Transverse colon (tissue), 4 donors: ENCODE measurements at regions not wholly inside any gene's neighbourhood (a gene's known extent, or its start where the extent isn't known, plus 50 kb on each side); places are given as distances from the start of the nearest gene placed in this dataset.

Source experiments
- DNase-seq: peaks from one replicate; pipeline ENCODE4 v3.0.0-alpha.2; 2019
- H3K27ac ChIP-seq, 4 donors: fragments of 200-600 bp; sonication (generic); 2 replicates each; pipeline ENCODE4 v1.5.1; 2016 to 2018; ENCODE audit warnings: inconsistent platforms in 4 of 4
- H3K27me3 ChIP-seq: fragments of 200-600 bp; sonication (generic); 2 replicates; pipeline ENCODE4 v1.5.1; 2017; ENCODE audit warnings: inconsistent platforms
- H3K36me3 ChIP-seq, 4 donors: fragments of 200-600 bp; sonication (generic); 2 replicates each; pipeline ENCODE4 v1.5.1; 2017 to 2019; ENCODE audit warnings: inconsistent platforms in 4 of 4
- H3K4me1 ChIP-seq, 4 donors: fragments of 200-600 bp; sonication (generic); 2 replicates each; pipeline ENCODE4 v1.5.1; 2017 to 2020; ENCODE audit warnings: inconsistent platforms in 4 of 4
- H3K4me3 ChIP-seq, 4 donors: fragments of 200-600 bp; sonication (generic); 1 replicate in 1 of 4; 2 replicates in 3 of 4; pipeline versions ENCODE4 v1.5.1 to v1.6.1; 2017 to 2019; ENCODE audit warnings: inconsistent platforms in 4 of 4
- H3K9me3 ChIP-seq, 2 donors: fragments of 200-600 bp; sonication (generic); 2 replicates each; pipeline ENCODE4 v1.5.1; 2017 to 2019; ENCODE audit warnings: inconsistent platforms in 2 of 2
- EP300 ChIP-seq: sonication (generic); formaldehyde crosslinking; IDR thresholded peaks from one replicate; pipeline ENCODE4 v1.6.1; 2017; ENCODE audit warnings: antibody characterized with exemption, low read depth
- POLR2A ChIP-seq: fragments of 450-650 bp; IDR thresholded peaks from one replicate; pipeline ENCODE4 v1.6.1; 2016; ENCODE audit warnings: antibody characterized with exemption, mild to moderate bottlenecking, moderate library complexity
- POLR2AphosphoS5 ChIP-seq, 3 donors: sonication (generic); formaldehyde crosslinking; IDR thresholded peaks; one replicate each; pipeline ENCODE4 v1.6.1; 2016; ENCODE audit warnings: antibody characterized with exemption in 3 of 3
- WGBS, 2 donors: methylation state at CpG; one replicate each; pipeline ENCODE4 v1.1.5; 2018; ENCODE audit warnings: low coverage in 1 of 2; 5-methylcytosine and 5-hydroxymethylcytosine counted together
- in situ Hi-C, 4 donors: fragments of 200-750 bp; cut with MboI; loops; one replicate each; pipeline versions ENCODE4 v1.15.0 to v1.15.1; 2017; ENCODE audit warnings: low sequenced_read_pairs in 3 of 4, low pct_ligation_motif_present in 1 of 4, low pct_unique_long_range_greater_than_20kb in 1 of 4
- intact Hi-C: fragments of 100-400 bp; cut with DNase I; formaldehyde crosslinking; loops from one replicate; pipeline ENCODE4 v1.15.1; 2023; ENCODE audit warnings: low total_unique reads
- TF ChIP-seq, protein P1 (sequence below), 5 experiments: fragments of 200-600 bp in 3 of 5; fragments of 450-650 bp in 2 of 5; sonication (generic) in 3 of 5; IDR thresholded peaks; 1 replicate in 2 of 5; 2 replicates in 3 of 5; pipeline ENCODE4 v1.5.1; 2016 to 2017; ENCODE audit warnings: antibody characterized with exemption in 5 of 5, inconsistent platforms in 3 of 5, mild to moderate bottlenecking in 2 of 5, moderate library complexity in 1 of 5

DNA sequence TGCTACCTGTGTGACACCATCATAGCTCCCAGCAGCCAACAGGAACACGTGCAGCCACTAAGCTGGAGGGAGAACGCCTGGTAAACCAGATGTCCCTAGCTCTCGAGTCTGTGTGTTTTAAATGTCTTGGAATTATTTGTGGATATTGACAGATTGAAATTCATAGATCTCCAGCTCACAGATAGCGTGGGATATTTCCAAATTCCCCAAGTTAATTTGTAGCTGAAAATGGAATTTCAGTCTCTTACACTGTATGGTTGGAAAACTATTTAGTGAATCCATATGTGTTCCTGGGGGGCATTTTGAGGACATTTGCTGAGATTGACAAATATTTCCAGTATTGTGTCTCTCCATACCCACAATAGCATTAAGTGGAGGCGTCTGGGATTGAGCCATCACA lies 618.6 kb upstream of the TMEM132C start:
- DNase-seq = no peak
- WGBS, 2 donors = 73 to 100% methylated on average over 1 to 5 of the region's 5 CpGs

DNA sequence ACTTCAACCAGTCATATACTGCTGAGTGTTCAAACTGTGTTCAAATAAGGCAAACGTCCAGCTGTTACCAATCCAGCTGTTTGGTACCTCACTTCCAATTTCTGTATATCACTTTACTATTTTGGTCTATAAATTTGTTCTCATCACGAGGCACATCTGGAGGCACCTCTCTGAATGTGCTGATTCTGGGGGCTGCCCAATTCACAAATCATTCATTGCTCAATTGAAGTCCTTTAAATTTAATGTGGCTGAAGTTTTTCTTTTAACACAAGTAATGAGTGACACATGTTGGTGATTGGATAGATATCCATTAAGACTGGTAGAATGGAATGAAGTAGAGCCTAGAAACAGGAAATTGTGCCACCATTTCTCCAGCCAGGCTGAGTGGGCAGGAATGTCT lies 617.0 kb upstream of the TMEM132C start:
- intact Hi-C loops = no loop called here
- TF ChIP-seq EP300 = no peak
- TF ChIP-seq, protein P1, sequence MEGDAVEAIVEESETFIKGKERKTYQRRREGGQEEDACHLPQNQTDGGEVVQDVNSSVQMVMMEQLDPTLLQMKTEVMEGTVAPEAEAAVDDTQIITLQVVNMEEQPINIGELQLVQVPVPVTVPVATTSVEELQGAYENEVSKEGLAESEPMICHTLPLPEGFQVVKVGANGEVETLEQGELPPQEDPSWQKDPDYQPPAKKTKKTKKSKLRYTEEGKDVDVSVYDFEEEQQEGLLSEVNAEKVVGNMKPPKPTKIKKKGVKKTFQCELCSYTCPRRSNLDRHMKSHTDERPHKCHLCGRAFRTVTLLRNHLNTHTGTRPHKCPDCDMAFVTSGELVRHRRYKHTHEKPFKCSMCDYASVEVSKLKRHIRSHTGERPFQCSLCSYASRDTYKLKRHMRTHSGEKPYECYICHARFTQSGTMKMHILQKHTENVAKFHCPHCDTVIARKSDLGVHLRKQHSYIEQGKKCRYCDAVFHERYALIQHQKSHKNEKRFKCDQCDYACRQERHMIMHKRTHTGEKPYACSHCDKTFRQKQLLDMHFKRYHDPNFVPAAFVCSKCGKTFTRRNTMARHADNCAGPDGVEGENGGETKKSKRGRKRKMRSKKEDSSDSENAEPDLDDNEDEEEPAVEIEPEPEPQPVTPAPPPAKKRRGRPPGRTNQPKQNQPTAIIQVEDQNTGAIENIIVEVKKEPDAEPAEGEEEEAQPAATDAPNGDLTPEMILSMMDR (IDR thresholded peaks at IDR 0.05) = no peak
- TF ChIP-seq POLR2A = no peak
- TF ChIP-seq POLR2AphosphoS5 (IDR thresholded peaks at IDR 0.05) = no peak

More for the DNA sequence above, 618.6 kb upstream of the TMEM132C start:
- intact Hi-C loops = no loop called here
- Histone ChIP-seq H3K4me1 (no peaks in the 10 kb centered on the region), H3K4me3 (no peak overlapping the region), H3K36me3 (no peaks in the 10 kb centered on the region), H3K9me3 (no peaks in the 10 kb centered on the region), H3K27me3 (no peaks in the 10 kb centered on the region), H3K27ac (no peak overlapping the region)
- in situ Hi-C loops = no loop called here
- no peak for TF ChIP-seq POLR2AphosphoS5 (IDR thresholded peaks at IDR 0.05)
- TF ChIP-seq, protein P1 (IDR thresholded peaks at IDR 0.05) = no peak
- TF ChIP-seq POLR2A = no peak
- no peak for TF ChIP-seq EP300

DNA sequence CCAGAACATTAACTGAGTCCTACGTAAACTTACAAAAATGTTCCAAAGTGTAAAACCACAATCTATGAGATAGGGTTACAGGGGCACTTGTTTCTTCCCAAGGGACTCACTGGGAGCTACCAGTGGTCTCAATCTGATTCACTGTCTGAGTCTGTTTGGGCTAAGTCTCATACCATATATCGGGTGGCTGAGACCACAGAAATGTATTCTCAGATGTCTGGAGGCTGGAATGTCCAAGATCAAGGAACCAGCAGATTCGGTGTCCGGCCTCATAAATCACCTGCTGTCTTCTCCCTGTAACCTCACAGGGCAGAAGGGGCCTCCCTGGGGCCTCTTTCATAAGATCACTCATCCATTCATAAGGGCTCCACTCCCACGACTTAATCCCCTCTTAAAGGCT lies 616.3 kb upstream of the TMEM132C start:
- Histone ChIP-seq H3K4me1 (no peaks in the 10 kb centered on the region), H3K27ac (no peak overlapping the region), H3K27me3 (no peaks in the 10 kb centered on the region), H3K9me3 (no peaks in the 10 kb centered on the region), H3K36me3 (no peaks in the 10 kb centered on the region), H3K4me3 (no peak overlapping the region)
- 73 to 97% methylated on average over 3 to 5 of the region's 5 CpGs for WGBS, 2 donors
- TF ChIP-seq EP300 (no peak), POLR2A (no peak), POLR2AphosphoS5 (IDR thresholded peaks at IDR 0.05) (no peak)
- TF ChIP-seq, protein P1 (IDR thresholded peaks at IDR 0.05) = no peak
- in situ Hi-C loops (no loop called here), intact Hi-C loops (no loop called here)
- DNase-seq = no peak

More for the DNA sequence above, 617.0 kb upstream of the TMEM132C start:
- no peak for DNase-seq
- in situ Hi-C loops = no loop called here
- no peaks in the 10 kb centered on the region for H3K36me3 ChIP-seq
- H3K4me3 ChIP-seq = no peak overlapping the region
- no peaks in the 10 kb centered on the region for H3K27me3 ChIP-seq
- WGBS, 2 donors = 28 to 50% methylated on average over 2 of the region's 2 CpGs
- H3K27ac ChIP-seq = no peak overlapping the region
- H3K9me3 ChIP-seq = no peaks in the 10 kb centered on the region
- no peaks in the 10 kb centered on the region for H3K4me1 ChIP-seq

DNA sequence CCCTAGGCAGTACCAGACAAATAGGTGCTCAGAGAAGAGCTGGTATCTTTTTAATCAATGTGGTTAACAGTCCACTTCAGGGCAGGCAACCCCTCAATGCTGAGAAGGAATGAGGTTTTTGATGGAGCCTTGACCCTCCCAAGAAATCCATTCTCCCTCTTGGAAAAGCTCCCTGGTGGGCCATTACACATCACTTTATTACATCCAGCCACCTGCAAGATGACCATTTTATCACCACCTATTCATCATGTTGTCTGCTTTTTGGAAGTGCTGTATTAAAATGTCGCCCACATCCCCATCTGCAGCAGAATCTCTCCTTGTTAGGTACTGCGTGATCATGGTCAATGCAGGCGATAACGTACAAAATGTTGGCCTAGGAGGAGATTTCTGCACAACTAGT lies 614.7 kb upstream of the TMEM132C start:
- intact Hi-C loops = no loop called here
- DNase-seq = no peak
- 88 to 100% methylated on average over 1 to 4 of the region's 4 CpGs for WGBS, 2 donors
- Histone ChIP-seq H3K4me1 (no peaks in the 10 kb centered on the region), H3K4me3 (no peak overlapping the region), H3K36me3 (no peaks in the 10 kb centered on the region), H3K27ac (no peak overlapping the region), H3K9me3 (no peaks in the 10 kb centered on the region), H3K27me3 (no peaks in the 10 kb centered on the region)
- in situ Hi-C loops = no loop called here
- TF ChIP-seq POLR2AphosphoS5 (IDR thresholded peaks at IDR 0.05) (no peak), EP300 (no peak), POLR2A (no peak)
- TF ChIP-seq, protein P1 (IDR thresholded peaks at IDR 0.05) = no peak
